ENCODE measurements at regions not wholly inside any gene's neighbourhood (a gene's known extent, or its start where the extent isn't known, plus 50 kb on each side); places are given as distances from the start of the nearest gene placed in this dataset.

- DNase-seq (ENCODE audit: low spot score): no peak
- no peak overlapping the region for H3K27ac ChIP-seq (ENCODE audit: extremely low read length, insufficient read depth, low read length)
- in situ Hi-C loops (cut with HindIII; ENCODE audit: extremely low pct_ligation_motif_present, low pct_unique_long_range_greater_than_20kb): loop anchor here (25.0 kb wide), 1 partner anchor 1663 kb away; no protein-coding TSS in a partner anchor
Measured at GRCh38 chr1:165050246-165050645, 306.3 kb downstream of the LMX1A start.

More at GRCh38 chr1:165050246-165050645, 306.3 kb downstream of the LMX1A start:
- peaks cover 0 to 2% of the 10 kb centered on the region in 2 experiments; a peak in 1 of 5 replicates for H3K27me3 ChIP-seq (ENCODE audit: control insufficient read depth in 1 of 2, insufficient read depth in 2 of 2, low read length in 2 of 2)
- no peaks in the 10 kb centered on the region for H3K79me2 ChIP-seq (ENCODE audit: insufficient read depth, low read length)
- H3K4me1 ChIP-seq (ENCODE audit: insufficient read depth, low read length): no peaks in the 10 kb centered on the region
- H3K9ac ChIP-seq (ENCODE audit: insufficient read depth, low read depth, low read length): no peak overlapping the region
- intact Hi-C loops (cut with micrococcal nuclease; ENCODE audit: unreplicated experiment): no loop called here
- no peaks in the 10 kb centered on the region for H3K9me3 ChIP-seq (ENCODE audit: low read length)
- no peak for ATAC-seq
- no peaks in the 10 kb centered on the region for H4K20me1 ChIP-seq (ENCODE audit: insufficient read depth, low read length)
- no TSS peak for BruUV-seq (replicated peaks)
- no peak overlapping the region for H3K4me2 ChIP-seq (ENCODE audit: low read depth, low read length)
- FAIRE-seq: no peak
- CTCF ChIA-PET (ENCODE audit: low intra/inter-chr PET ratio, low total read pairs): no interaction called here
- no peaks in the 10 kb centered on the region for H3K36me3 ChIP-seq (replicated peaks in 1 of 2; ENCODE audit: control insufficient read depth in 1 of 2, insufficient read depth in 2 of 2, low read length in 2 of 2)
- H2AFZ ChIP-seq (ENCODE audit: low read length): no peak overlapping the region
- no peak overlapping the region for H3K4me3 ChIP-seq (replicated peaks in 1 of 3; ENCODE audit: insufficient read depth in 1 of 3, low read depth in 2 of 3, low read length in 3 of 3)
- no peak for TF ChIP-seq MTF2 (CRISPR knock-in tag; IDR thresholded peaks at IDR 0.05; ENCODE audit: borderline replicate concordance)
- TF ChIP-seq KDM6A (CRISPR knock-in tag; IDR thresholded peaks at IDR 0.05; ENCODE audit: low read depth): no peak
- TF ChIP-seq, protein P1, sequence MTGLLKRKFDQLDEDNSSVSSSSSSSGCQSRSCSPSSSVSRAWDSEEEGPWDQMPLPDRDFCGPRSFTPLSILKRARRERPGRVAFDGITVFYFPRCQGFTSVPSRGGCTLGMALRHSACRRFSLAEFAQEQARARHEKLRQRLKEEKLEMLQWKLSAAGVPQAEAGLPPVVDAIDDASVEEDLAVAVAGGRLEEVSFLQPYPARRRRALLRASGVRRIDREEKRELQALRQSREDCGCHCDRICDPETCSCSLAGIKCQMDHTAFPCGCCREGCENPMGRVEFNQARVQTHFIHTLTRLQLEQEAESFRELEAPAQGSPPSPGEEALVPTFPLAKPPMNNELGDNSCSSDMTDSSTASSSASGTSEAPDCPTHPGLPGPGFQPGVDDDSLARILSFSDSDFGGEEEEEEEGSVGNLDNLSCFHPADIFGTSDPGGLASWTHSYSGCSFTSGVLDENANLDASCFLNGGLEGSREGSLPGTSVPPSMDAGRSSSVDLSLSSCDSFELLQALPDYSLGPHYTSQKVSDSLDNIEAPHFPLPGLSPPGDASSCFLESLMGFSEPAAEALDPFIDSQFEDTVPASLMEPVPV (CRISPR knock-in tag; IDR thresholded peaks at IDR 0.05): no peak
- TF ChIP-seq ZNF234 (CRISPR knock-in tag; conservative IDR thresholded peaks at IDR 0.05): no peak
- no peak for TF ChIP-seq GMEB1 (CRISPR knock-in tag; IDR thresholded peaks at IDR 0.05; ENCODE audit: borderline replicate concordance)
- TF ChIP-seq, protein P2, sequence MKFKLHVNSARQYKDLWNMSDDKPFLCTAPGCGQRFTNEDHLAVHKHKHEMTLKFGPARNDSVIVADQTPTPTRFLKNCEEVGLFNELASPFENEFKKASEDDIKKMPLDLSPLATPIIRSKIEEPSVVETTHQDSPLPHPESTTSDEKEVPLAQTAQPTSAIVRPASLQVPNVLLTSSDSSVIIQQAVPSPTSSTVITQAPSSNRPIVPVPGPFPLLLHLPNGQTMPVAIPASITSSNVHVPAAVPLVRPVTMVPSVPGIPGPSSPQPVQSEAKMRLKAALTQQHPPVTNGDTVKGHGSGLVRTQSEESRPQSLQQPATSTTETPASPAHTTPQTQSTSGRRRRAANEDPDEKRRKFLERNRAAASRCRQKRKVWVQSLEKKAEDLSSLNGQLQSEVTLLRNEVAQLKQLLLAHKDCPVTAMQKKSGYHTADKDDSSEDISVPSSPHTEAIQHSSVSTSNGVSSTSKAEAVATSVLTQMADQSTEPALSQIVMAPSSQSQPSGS (CRISPR knock-in tag; IDR thresholded peaks at IDR 0.05): no peak
- no peak for TF ChIP-seq ZNF724P (CRISPR knock-in tag; IDR thresholded peaks at IDR 0.05; ENCODE audit: borderline replicate concordance)
- WGBS (ENCODE audit: low lambda C conversion rate): 5% methylated on average over 5 of the region's 5 CpGs
- POLR2A ChIA-PET: no interaction called here
